SU-DHL-6 (cell line): ENCODE measurements at regions not wholly inside any gene's neighbourhood (a gene's known extent, or its start where the extent isn't known, plus 50 kb on each side); places are given as distances from the start of the nearest gene placed in this dataset.

Experiments used
- H2AFZ ChIP-seq: fragments of 200-600 bp; sonication (generic); 2 replicates; pipeline ENCODE4 v1.6.1; 2014; ENCODE audit warnings: low read depth, mild to moderate bottlenecking, moderate library complexity, mixed read lengths, antibody characterized with exemption, low read length; ENCODE audit not compliant: severe bottlenecking
- H3F3A ChIP-seq: fragments of 200-600 bp; shearing (Covaris generic); 2 replicates; pipeline ENCODE4 v1.6.0; 2016; ENCODE audit warnings: antibody characterized with exemption, mild to moderate bottlenecking; ENCODE audit not compliant: insufficient read depth
- H3K27ac ChIP-seq: fragments of 200-600 bp; sonication (generic); 2 replicates; pipeline ENCODE4 v1.5.1; 2016; ENCODE audit warnings: low read depth, mild to moderate bottlenecking, low read length, moderate library complexity, mixed read lengths
- H3K27me3 ChIP-seq: fragments of 200-600 bp; sonication (generic), shearing (Covaris generic); 2 replicates; pipeline ENCODE4 v1.6.0; 2014; ENCODE audit warnings: mild to moderate bottlenecking, low read length
- H3K36me3 ChIP-seq: fragments of 200-600 bp; sonication (generic); 2 replicates; pipeline ENCODE4 v1.6.1; 2014; ENCODE audit warnings: mild to moderate bottlenecking, low read length, mixed read lengths
- H3K4me2 ChIP-seq: fragments of 300-600, 200-600 bp; shearing (Covaris generic), sonication (generic); 2 replicates; pipeline ENCODE4 v1.6.0; 2014; ENCODE audit warnings: low read length, low read depth, mild to moderate bottlenecking; ENCODE audit not compliant: poor library complexity, severe bottlenecking
- H3K4me3 ChIP-seq: fragments of 200-600 bp; sonication (generic); 2 replicates; pipeline ENCODE4 v1.5.1; 2014; ENCODE audit warnings: antibody characterized with exemption, low read length, mild to moderate bottlenecking, mixed read lengths; ENCODE audit not compliant: insufficient read depth, poor library complexity, severe bottlenecking
- H3K79me2 ChIP-seq: fragments of 200-600 bp; sonication (generic); 2 replicates; pipeline ENCODE4 v1.6.1; 2014; ENCODE audit warnings: mild to moderate bottlenecking, low read length, moderate library complexity; ENCODE audit not compliant: insufficient read depth
- H3K9ac ChIP-seq: fragments of 200-600 bp; sonication (generic); 2 replicates; pipeline ENCODE4 v1.7.0; 2014; ENCODE audit warnings: mild to moderate bottlenecking, low read length
- H3K9me2 ChIP-seq: fragments of 200-600 bp; sonication (generic); replicated peaks from 2 replicates; pipeline ENCODE4 v1.6.1; 2014; ENCODE audit warnings: low read length; ENCODE audit not compliant: insufficient read depth
- H3K9me3 ChIP-seq: fragments of 200-600 bp; sonication (generic); 2 replicates; pipeline ENCODE4 v1.6.1; 2014; ENCODE audit warnings: low read length, mixed read lengths; ENCODE audit not compliant: insufficient read depth
- H4K20me1 ChIP-seq: fragments of 200-600 bp; sonication (generic); 2 replicates; pipeline ENCODE4 v1.6.1; 2014; ENCODE audit warnings: low read depth, mild to moderate bottlenecking, antibody characterized with exemption, low read length, moderate library complexity, mixed read lengths
- CTCF ChIP-seq: fragments of 200-600 bp; sonication (generic); IDR thresholded peaks from one replicate; pipeline ENCODE4 v1.5.1; 2017; ENCODE audit warnings: antibody characterized with exemption, mild to moderate bottlenecking, low read length, moderate library complexity; ENCODE audit not compliant: insufficient read depth, poor library complexity, severe bottlenecking
- EZH2phosphoT487 ChIP-seq: fragments of 200-600 bp; sonication (generic), shearing (Covaris generic); conservative IDR thresholded peaks from 2 replicates; pipeline ENCODE4 v1.6.1; 2018; ENCODE audit warnings: mild to moderate bottlenecking, antibody characterized with exemption, low read length, moderate library complexity, mixed read lengths

- H3K27me3 ChIP-seq, result no peaks in the 10 kb centered on the region
- TF ChIP-seq CTCF (peak; percentile 65), EZH2phosphoT487 (no peak)
- H3K9ac ChIP-seq, result no peak overlapping the region
- no peaks in the 10 kb centered on the region for H4K20me1 ChIP-seq
- H3F3A ChIP-seq, result no peaks in the 10 kb centered on the region
- H3K4me3 ChIP-seq, result no peak overlapping the region
- no peak overlapping the region for H2AFZ ChIP-seq
- no peaks in the 10 kb centered on the region for H3K9me3 ChIP-seq
- no peaks in the 10 kb centered on the region for H3K9me2 ChIP-seq
- H3K4me2 ChIP-seq, result peak overlapping the region; percentile 34
- no peak overlapping the region for H3K27ac ChIP-seq
- H3K79me2 ChIP-seq, result no peaks in the 10 kb centered on the region
- no peaks in the 10 kb centered on the region for H3K36me3 ChIP-seq
These were observed 738.3 kb upstream of the FRG1 start for GRCh38 chr4:189202182-189202868.

GRCh38 chr4:189202869-189203271 lies 737.8 kb upstream of the FRG1 start:
- Histone ChIP-seq H3K27ac (no peak overlapping the region), H2AFZ (no peak overlapping the region)

GRCh38 chr4:189204616-189205015 lies 736.1 kb upstream of the FRG1 start:
- no peaks in the 10 kb centered on the region for H3F3A ChIP-seq
- H3K9me3 ChIP-seq, result no peaks in the 10 kb centered on the region
- H3K36me3 ChIP-seq, result no peaks in the 10 kb centered on the region
- no peaks in the 10 kb centered on the region for H4K20me1 ChIP-seq
- H3K27ac ChIP-seq, result no peak overlapping the region
- H3K9ac ChIP-seq, result no peak overlapping the region
- no peaks in the 10 kb centered on the region for H3K27me3 ChIP-seq
- H3K79me2 ChIP-seq, result no peaks in the 10 kb centered on the region
- H3K4me3 ChIP-seq, result no peak overlapping the region
- H3K4me2 ChIP-seq, result no peak overlapping the region
- H2AFZ ChIP-seq, result no peak overlapping the region
- TF ChIP-seq EZH2phosphoT487 (no peak), CTCF (no peak)
- H3K9me2 ChIP-seq, result no peaks in the 10 kb centered on the region

More at GRCh38 chr4:189202869-189203271, 737.8 kb upstream of the FRG1 start:
- no peak for TF ChIP-seq CTCF
- no peak for TF ChIP-seq EZH2phosphoT487
- H4K20me1 ChIP-seq, result no peaks in the 10 kb centered on the region
- H3K9me2 ChIP-seq, result no peaks in the 10 kb centered on the region
- H3K9me3 ChIP-seq, result no peaks in the 10 kb centered on the region
- H3K79me2 ChIP-seq, result no peaks in the 10 kb centered on the region
- H3K9ac ChIP-seq, result no peak overlapping the region
- H3F3A ChIP-seq, result no peaks in the 10 kb centered on the region
- H3K36me3 ChIP-seq, result no peaks in the 10 kb centered on the region
- H3K4me2 ChIP-seq, result no peak overlapping the region
- H3K4me3 ChIP-seq, result no peak overlapping the region
- no peaks in the 10 kb centered on the region for H3K27me3 ChIP-seq
